HepG2 (cell line): ENCODE measurements at regions not wholly inside any gene's neighbourhood (a gene's known extent, or its start where the extent isn't known, plus 50 kb on each side); places are given as distances from the start of the nearest gene placed in this dataset.
A peak's percentile ranks its signal among the peaks of the same experiment; 100 is the strongest.

Source experiments
- ASH2L ChIP-seq: fragments of 300-600, 200-600 bp; sonication (generic); IDR thresholded peaks from 2 replicates; pipeline ENCODE4 v1.7.0; 2017; ENCODE audit warnings: low read depth, mild to moderate bottlenecking, moderate library complexity, mixed read lengths, low read length; ENCODE audit not compliant: insufficient read length
- BCL3 ChIP-seq: sonication (generic); formaldehyde crosslinking; IDR thresholded peaks from 2 replicates; pipeline ENCODE4 v1.5.1; 2020; ENCODE audit warnings: mild to moderate bottlenecking, missing genetic modification reagents, moderate library complexity
- FUBP1 ChIP-seq: sonication (generic); formaldehyde crosslinking; IDR thresholded peaks from 2 replicates; pipeline ENCODE4 v1.5.1; 2020; ENCODE audit warnings: missing genetic modification reagents, mild to moderate bottlenecking, borderline replicate concordance
- KAT8 ChIP-seq: IDR thresholded peaks from 2 replicates; pipeline ENCODE4 v1.6.1; 2016; ENCODE audit warnings: missing genetic modification reagents, missing compliant biosample characterization
- MXD1 ChIP-seq: sonication (generic); formaldehyde crosslinking; IDR thresholded peaks from 2 replicates; pipeline ENCODE4 v1.4.0; 2020; ENCODE audit warnings: mild to moderate bottlenecking, missing genetic modification reagents
- PHB2 ChIP-seq: fragments of 450-650 bp; IDR thresholded peaks from 2 replicates; pipeline ENCODE4 v1.6.1; 2018; ENCODE audit not compliant: partially characterized antibody
- SIX4 ChIP-seq: sonication (generic); formaldehyde crosslinking; IDR thresholded peaks from 2 replicates; pipeline ENCODE4 v1.4.0; 2020; ENCODE audit warnings: missing genetic modification reagents
- SOX6 ChIP-seq, 2 experiments: fragments of 450-650 bp in 1 of 2; sonication (generic) in 1 of 2; formaldehyde crosslinking in 1 of 2; IDR thresholded peaks; 2 replicates each; pipeline versions ENCODE4 v1.4.0 to v1.6.1; 2017 to 2020; ENCODE audit warnings: antibody characterized with exemption in 1 of 2, mild to moderate bottlenecking in 1 of 2, missing genetic modification reagents in 1 of 2
- SP4 ChIP-seq: sonication (generic); formaldehyde crosslinking; IDR thresholded peaks from 2 replicates; pipeline ENCODE4 v1.8.1; 2023; ENCODE audit warnings: mild to moderate bottlenecking, missing genetic modification reagents
- TBX3 ChIP-seq: fragments of 450-650 bp; IDR thresholded peaks from 2 replicates; pipeline ENCODE4 v1.6.1; 2017; ENCODE audit warnings: antibody characterized with exemption, mild to moderate bottlenecking, inconsistent platforms, borderline replicate concordance
- THYN1 ChIP-seq: sonication (generic); formaldehyde crosslinking; IDR thresholded peaks from 2 replicates; pipeline ENCODE4 v1.8.1; 2023; ENCODE audit warnings: low read depth, mild to moderate bottlenecking, moderate library complexity, missing genetic modification reagents, borderline replicate concordance
- U2AF1 ChIP-seq: fragments of 200-400 bp; formaldehyde crosslinking; optimal IDR thresholded peaks from 2 replicates; pipeline ENCODE3; 2017; ENCODE audit warnings: mild to moderate bottlenecking, low read depth, low read length
- ZBTB1 ChIP-seq: sonication (generic); formaldehyde crosslinking; IDR thresholded peaks from 2 replicates; pipeline ENCODE4 v1.4.0; 2020; ENCODE audit warnings: missing genetic modification reagents, borderline replicate concordance
- ZFX ChIP-seq: sonication (generic); formaldehyde crosslinking; IDR thresholded peaks from 2 replicates; pipeline ENCODE4 v1.4.0; 2020; ENCODE audit warnings: mild to moderate bottlenecking, low read depth, missing genetic modification reagents, moderate library complexity
- ZNF234 ChIP-seq: sonication (generic); formaldehyde crosslinking; conservative IDR thresholded peaks from 2 replicates; pipeline ENCODE4 v1.5.1; 2020; ENCODE audit warnings: mild to moderate bottlenecking, missing genetic modification reagents
- ZNF253 ChIP-seq: sonication (generic); formaldehyde crosslinking; IDR thresholded peaks from 2 replicates; pipeline ENCODE4 v1.8.0; 2022; ENCODE audit warnings: mild to moderate bottlenecking, missing genetic modification reagents, borderline replicate concordance
- ZNF550 ChIP-seq: sonication (generic); formaldehyde crosslinking; IDR thresholded peaks from 2 replicates; pipeline ENCODE4 v1.4.0; 2020; ENCODE audit warnings: mild to moderate bottlenecking, missing genetic modification reagents, borderline replicate concordance
- ZNF556 ChIP-seq: sonication (generic); formaldehyde crosslinking; IDR thresholded peaks from 2 replicates; pipeline ENCODE4 v1.4.0; 2020; ENCODE audit warnings: mild to moderate bottlenecking, missing genetic modification reagents, borderline replicate concordance
- ZNF674 ChIP-seq: sonication (generic); formaldehyde crosslinking; IDR thresholded peaks from 2 replicates; pipeline ENCODE4 v1.5.0; 2020; ENCODE audit warnings: low read depth, mild to moderate bottlenecking, missing genetic modification reagents
- TF ChIP-seq, protein P1 (sequence below): sonication (generic); formaldehyde crosslinking; IDR thresholded peaks from 2 replicates; pipeline ENCODE4 v1.4.0; 2020; ENCODE audit warnings: missing genetic modification reagents

GRCh38 chr2:239866778-239867177 is 158.4 kb downstream of the NDUFA10 start (continued):
- TF ChIP-seq ZNF253 (no peak), FUBP1 (CRISPR knock-in tag) (no peak), SOX6 (IDR thresholded peaks at IDR 0.05) (no peak), SOX6 (CRISPR knock-in tag; IDR thresholded peaks at IDR 0.05) (no peak), ZBTB1 (CRISPR knock-in tag) (no peak), TBX3 (no peak), ZNF234 (CRISPR knock-in tag) (no peak), ZNF556 (CRISPR knock-in tag) (0 out of 2 replicates have a peak, but pooled peaks have one; percentile 21), SIX4 (no peak), BCL3 (CRISPR knock-in tag) (no peak), ZNF674 (CRISPR knock-in tag) (no peak), U2AF1 (no peak), ZNF550 (no peak), THYN1 (CRISPR knock-in tag) (no peak), ZFX (CRISPR knock-in tag) (peak; percentile 31; the same call in 1 of the 2 replicates), MXD1 (CRISPR knock-in tag) (no peak), KAT8 (no peak), ASH2L (no peak), SP4 (CRISPR knock-in tag) (no peak), PHB2 (peak; percentile 7)
- TF ChIP-seq, protein P1, sequence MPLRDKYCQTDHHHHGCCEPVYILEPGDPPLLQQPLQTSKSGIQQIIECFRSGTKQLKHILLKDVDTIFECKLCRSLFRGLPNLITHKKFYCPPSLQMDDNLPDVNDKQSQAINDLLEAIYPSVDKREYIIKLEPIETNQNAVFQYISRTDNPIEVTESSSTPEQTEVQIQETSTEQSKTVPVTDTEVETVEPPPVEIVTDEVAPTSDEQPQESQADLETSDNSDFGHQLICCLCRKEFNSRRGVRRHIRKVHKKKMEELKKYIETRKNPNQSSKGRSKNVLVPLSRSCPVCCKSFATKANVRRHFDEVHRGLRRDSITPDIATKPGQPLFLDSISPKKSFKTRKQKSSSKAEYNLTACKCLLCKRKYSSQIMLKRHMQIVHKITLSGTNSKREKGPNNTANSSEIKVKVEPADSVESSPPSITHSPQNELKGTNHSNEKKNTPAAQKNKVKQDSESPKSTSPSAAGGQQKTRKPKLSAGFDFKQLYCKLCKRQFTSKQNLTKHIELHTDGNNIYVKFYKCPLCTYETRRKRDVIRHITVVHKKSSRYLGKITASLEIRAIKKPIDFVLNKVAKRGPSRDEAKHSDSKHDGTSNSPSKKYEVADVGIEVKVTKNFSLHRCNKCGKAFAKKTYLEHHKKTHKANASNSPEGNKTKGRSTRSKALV = no peak
